RWPE1 (cell line): ENCODE measurements at regions not wholly inside any gene's neighbourhood (a gene's known extent, or its start where the extent isn't known, plus 50 kb on each side); places are given as distances from the start of the nearest gene placed in this dataset.

ENCODE experiments used
- CTCF ChIA-PET: fragments of 350-600 bp; sonication (Branson Sonifier 250); formaldehyde crosslinking; extraction: SDS; loops from one replicate; lab custom pipeline; 2021; lab: Yijun Ruan, JAX
- POLR2A ChIA-PET: fragments of 400-600 bp; formaldehyde crosslinking; extraction: SDS; loops from one replicate; lab custom pipeline; 2020; ENCODE audit warnings: antibody characterized with exemption; ENCODE audit not compliant: low non-redundant PET; lab: Yijun Ruan, JAX
- DNase-seq: peaks from one replicate; pipeline ENCODE4 v3.0.0; 2012; ENCODE audit warnings: low spot score
- H3K27ac ChIP-seq: fragments of 450-650 bp; 2 replicates; pipeline ENCODE4 v1.5.1; 2017
- TF ChIP-seq, protein P1 (sequence below): fragments of 450-650 bp; conservative IDR thresholded peaks from 2 replicates; pipeline ENCODE4 v1.5.1; 2017; ENCODE audit warnings: low read depth, mild to moderate bottlenecking

DNA sequence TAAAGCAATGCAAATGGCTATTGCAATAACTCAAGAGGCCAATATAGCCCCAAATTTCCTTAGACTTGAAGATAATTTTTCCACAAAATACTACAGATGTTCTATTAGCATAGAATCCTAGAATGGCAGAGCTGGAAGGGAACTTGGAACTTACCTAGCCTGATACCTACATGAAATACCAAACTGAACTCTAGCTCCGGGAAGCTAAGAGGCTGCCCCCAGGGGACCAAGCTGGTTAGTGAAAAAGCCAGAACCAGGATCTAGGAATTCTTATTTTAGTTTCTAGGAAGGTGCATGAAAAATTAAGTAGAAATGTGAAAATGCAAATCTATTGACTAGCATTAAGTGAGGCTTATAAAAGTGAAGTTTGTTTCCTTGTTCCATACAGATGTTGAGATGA, 256.0 kb upstream of the CBLB start:
- TF ChIP-seq, protein P1, sequence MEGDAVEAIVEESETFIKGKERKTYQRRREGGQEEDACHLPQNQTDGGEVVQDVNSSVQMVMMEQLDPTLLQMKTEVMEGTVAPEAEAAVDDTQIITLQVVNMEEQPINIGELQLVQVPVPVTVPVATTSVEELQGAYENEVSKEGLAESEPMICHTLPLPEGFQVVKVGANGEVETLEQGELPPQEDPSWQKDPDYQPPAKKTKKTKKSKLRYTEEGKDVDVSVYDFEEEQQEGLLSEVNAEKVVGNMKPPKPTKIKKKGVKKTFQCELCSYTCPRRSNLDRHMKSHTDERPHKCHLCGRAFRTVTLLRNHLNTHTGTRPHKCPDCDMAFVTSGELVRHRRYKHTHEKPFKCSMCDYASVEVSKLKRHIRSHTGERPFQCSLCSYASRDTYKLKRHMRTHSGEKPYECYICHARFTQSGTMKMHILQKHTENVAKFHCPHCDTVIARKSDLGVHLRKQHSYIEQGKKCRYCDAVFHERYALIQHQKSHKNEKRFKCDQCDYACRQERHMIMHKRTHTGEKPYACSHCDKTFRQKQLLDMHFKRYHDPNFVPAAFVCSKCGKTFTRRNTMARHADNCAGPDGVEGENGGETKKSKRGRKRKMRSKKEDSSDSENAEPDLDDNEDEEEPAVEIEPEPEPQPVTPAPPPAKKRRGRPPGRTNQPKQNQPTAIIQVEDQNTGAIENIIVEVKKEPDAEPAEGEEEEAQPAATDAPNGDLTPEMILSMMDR = no peak
- no peak overlapping the region for H3K27ac ChIP-seq
- ChIA-PET CTCF (interaction anchor here (0.7 kb wide), 1 partner anchor 434 kb away, joined by 4 read pairs; no protein-coding TSS in a partner anchor), POLR2A (no interaction called here)
- no peak for DNase-seq

DNA sequence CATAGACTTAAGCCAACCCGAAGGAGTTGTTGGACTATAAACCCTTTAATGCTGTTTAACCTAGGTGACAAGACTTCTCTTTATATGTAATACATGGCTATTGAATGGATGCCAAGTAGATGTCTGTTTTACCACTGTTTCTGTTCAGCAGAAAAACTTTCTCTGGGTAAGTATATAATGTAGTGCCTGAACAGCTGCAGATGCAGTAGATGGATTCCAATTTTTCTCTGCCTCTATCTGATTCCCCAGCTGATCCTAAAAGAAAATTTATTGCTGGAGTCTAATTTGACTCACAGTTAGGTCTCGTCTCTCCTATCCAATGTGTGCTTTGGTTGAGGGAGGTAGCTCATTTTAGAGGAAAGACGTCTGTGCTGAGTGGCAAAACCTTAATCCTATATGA, 256.5 kb upstream of the CBLB start:
- POLR2A ChIA-PET = no interaction called here
- no peak overlapping the region for H3K27ac ChIP-seq
- CTCF ChIA-PET = no interaction called here
- TF ChIP-seq, protein P1 = no peak
- no peak for DNase-seq

DNA sequence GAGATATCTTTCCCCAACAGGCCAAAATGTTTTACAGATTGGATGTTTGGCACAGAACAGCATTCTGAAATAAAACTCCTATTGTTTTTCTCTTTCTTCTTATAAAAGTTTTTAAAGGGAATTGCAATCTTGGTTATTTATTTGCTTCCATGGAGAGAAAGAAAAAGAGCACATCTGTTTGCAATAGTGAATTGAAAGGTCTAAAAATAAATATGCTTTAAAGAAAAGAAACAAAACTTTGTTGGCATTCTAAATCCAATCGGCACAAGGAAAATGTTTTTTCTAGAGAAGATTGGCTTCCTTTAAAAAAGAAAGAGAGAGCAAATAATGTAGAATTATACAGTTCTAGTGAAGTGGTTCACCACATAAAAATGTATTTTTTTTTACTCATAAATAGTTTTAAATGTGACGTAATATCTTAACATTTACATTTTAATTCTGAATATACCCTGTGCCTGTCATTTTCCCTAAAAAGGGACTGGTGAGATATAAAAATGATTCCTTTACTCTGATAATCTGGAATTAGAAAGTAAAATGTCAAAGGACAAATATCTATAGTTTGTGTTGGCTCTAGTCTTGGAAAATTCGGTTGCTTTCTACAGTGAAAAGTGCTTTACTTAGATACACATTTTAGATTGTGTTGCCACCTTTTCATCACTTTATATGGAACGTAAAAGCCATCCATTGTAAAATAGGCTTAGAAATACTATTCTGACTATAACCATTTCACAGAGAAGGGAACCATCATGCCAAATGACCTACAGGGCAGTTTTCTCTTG, 257.4 kb upstream of the CBLB start:
- ChIA-PET CTCF (no interaction called here), POLR2A (no interaction called here)
- DNase-seq = no peak
- H3K27ac ChIP-seq = no peak overlapping the region
- TF ChIP-seq, protein P1 = no peak

DNA sequence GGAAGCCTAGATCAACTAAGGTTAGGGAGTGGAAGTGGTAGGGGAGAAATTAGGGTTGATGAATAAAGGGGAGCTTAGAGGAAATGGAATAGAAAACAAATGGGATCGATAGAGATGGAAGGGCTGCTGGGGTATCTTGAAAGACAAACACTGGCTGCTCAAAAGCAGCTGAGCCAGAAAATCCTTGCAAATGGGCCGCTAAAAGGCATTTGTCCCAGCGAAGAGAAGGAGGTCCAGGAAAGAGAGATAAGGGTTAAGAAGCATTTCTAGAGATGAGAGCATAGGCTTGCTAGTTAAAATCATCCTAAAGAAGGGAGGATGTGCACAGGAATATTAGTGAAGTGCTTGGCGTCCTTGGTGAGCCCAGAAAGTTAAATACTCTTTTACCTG, 258.0 kb upstream of the CBLB start:
- CTCF ChIA-PET = no interaction called here
- H3K27ac ChIP-seq = no peak overlapping the region
- TF ChIP-seq, protein P1 = no peak
- no peak for DNase-seq
- POLR2A ChIA-PET = no interaction called here

DNA sequence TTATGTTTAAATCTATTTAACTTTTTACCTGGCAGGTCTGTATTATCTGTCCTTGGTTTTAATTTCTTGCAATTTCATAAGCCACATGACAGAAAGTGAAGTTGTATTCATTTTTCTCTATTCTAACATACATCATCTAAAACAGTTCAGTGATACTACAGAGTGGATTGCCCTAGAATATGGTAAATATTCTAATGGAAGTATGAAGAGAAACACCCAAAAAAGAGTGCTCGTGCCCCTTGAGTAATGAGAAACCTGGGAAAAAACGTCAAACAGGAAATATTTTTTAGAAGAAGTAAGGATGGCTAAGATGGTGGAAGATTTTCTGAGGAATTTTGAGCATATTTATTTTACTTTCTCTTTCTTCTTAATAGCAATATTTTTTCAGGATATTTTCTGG, 261.1 kb upstream of the CBLB start:
- CTCF ChIA-PET = no interaction called here
- POLR2A ChIA-PET = no interaction called here
- TF ChIP-seq, protein P1 = no peak

DNA sequence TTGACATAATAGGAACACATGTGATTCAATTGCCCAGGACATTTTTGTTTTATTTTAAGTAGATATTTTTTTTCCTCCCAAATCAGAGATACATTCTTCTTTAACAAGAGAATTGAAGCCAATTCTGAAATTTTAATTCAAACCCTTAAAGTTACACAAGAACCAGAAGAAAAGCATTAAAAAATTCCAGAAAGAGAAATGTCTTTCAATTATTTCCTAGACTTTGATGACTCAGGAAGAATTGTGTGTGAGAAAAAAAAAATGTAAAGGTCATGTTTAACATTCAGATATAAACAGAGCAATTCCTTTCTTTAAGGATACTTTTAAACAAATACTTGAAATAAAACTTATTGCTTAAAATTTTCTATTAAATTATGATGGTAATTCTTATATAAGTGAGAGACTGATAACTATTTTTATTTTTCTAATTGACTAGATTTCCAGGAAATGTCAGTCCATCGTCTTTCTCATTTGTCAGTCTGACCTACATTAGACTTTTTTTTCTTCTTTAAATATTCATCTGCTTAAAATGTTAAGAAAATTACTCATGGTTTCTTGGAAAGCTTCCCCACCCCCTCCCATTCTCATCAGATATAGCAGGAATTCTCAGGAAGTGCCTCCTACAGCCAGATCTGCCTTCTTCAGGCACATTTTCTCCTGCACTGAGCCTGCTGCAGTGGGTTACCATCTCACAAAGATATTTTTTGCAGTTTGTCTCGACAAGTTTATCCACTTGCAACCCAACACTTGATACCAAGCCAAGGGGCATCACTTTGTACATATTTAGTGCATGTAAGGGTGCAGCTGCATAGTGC, 261.8 kb upstream of the CBLB start:
- H3K27ac ChIP-seq = no peak overlapping the region
- DNase-seq = peak; percentile 5
- TF ChIP-seq, protein P1 = no peak
- POLR2A ChIA-PET = no interaction called here
- CTCF ChIA-PET = no interaction called here

More for the DNA sequence above, 261.1 kb upstream of the CBLB start:
- no peak for DNase-seq
- no peak overlapping the region for H3K27ac ChIP-seq
